ENCODE measurements at regions not wholly inside any gene's neighbourhood (a gene's known extent, or its start where the extent isn't known, plus 50 kb on each side); places are given as distances from the start of the nearest gene placed in this dataset.

- 70 to 71% methylated on average over 3 of the region's 3 CpGs for WGBS, 2 donors
- H3K27ac ChIP-seq: no peak overlapping the region
- H3K27me3 ChIP-seq: no peaks in the 10 kb centered on the region
- TF ChIP-seq EP300 (IDR thresholded peaks at IDR 0.05): no peak
- no peaks in the 10 kb centered on the region for H3K4me1 ChIP-seq
- no peak for DNase-seq
- ATAC-seq (ENCODE audit: low FRiP score in 2 of 2): no peak
- H3K36me3 ChIP-seq: no peaks in the 10 kb centered on the region
- H3K9me3 ChIP-seq: no peaks in the 10 kb centered on the region
- H3K4me3 ChIP-seq: no peak overlapping the region
These were observed 189.6 kb upstream of the PIK3C3 start for GRCh38 chr18:41765460-41765859.

- Histone ChIP-seq H3K27me3 (no peaks in the 10 kb centered on the region), H3K9me3 (no peaks in the 10 kb centered on the region), H3K4me1 (no peaks in the 10 kb centered on the region), H3K27ac (no peak overlapping the region), H3K36me3 (no peaks in the 10 kb centered on the region), H3K4me3 (no peak overlapping the region)
- 79 to 100% methylated on average over 1 of the region's 1 CpG for WGBS, 2 donors
- ATAC-seq (ENCODE audit: low FRiP score in 2 of 2) (no peak), DNase-seq (no peak)
- TF ChIP-seq POLR2AphosphoS5 (IDR thresholded peaks at IDR 0.05): no peak
- no peak for TF ChIP-seq EP300 (IDR thresholded peaks at IDR 0.05)
- TF ChIP-seq POLR2A (IDR thresholded peaks at IDR 0.05): no peak
- TF ChIP-seq CTCF (IDR thresholded peaks at IDR 0.05): no peak
These were observed 191.7 kb upstream of the PIK3C3 start for GRCh38 chr18:41763361-41763760.

- no peaks in the 10 kb centered on the region for H3K27me3 ChIP-seq
- no peak overlapping the region for H3K4me3 ChIP-seq
- no peaks in the 10 kb centered on the region for H3K4me1 ChIP-seq
- TF ChIP-seq EP300 (IDR thresholded peaks at IDR 0.05) (no peak), POLR2A (IDR thresholded peaks at IDR 0.05) (no peak), POLR2AphosphoS5 (IDR thresholded peaks at IDR 0.05) (no peak), CTCF (IDR thresholded peaks at IDR 0.05) (no peak)
- WGBS, 2 donors: 76 to 80% methylated on average over 2 of the region's 2 CpGs
- H3K36me3 ChIP-seq: no peaks in the 10 kb centered on the region
- H3K27ac ChIP-seq: no peak overlapping the region
- DNase-seq: no peak
- ATAC-seq (ENCODE audit: low FRiP score in 2 of 2): no peak
- no peaks in the 10 kb centered on the region for H3K9me3 ChIP-seq
These were observed 193.6 kb upstream of the PIK3C3 start for GRCh38 chr18:41761333-41762018.

GRCh38 chr18:41758534-41758933 lies 196.5 kb upstream of the PIK3C3 start:
- no peak overlapping the region for H3K4me3 ChIP-seq
- WGBS, 2 donors: 84 to 85% methylated on average over 4 of the region's 4 CpGs
- DNase-seq (no peak), ATAC-seq (ENCODE audit: low FRiP score in 2 of 2) (no peak)
- H3K4me1 ChIP-seq: no peaks in the 10 kb centered on the region
- no peak overlapping the region for H3K27ac ChIP-seq
- H3K36me3 ChIP-seq: no peaks in the 10 kb centered on the region
- H3K27me3 ChIP-seq: no peaks in the 10 kb centered on the region
- no peak for TF ChIP-seq POLR2AphosphoS5 (IDR thresholded peaks at IDR 0.05)
- TF ChIP-seq POLR2A (IDR thresholded peaks at IDR 0.05): no peak
- no peak for TF ChIP-seq EP300 (IDR thresholded peaks at IDR 0.05)
- TF ChIP-seq CTCF (IDR thresholded peaks at IDR 0.05): no peak
- H3K9me3 ChIP-seq: no peaks in the 10 kb centered on the region

- DNase-seq (no peak), ATAC-seq (ENCODE audit: low FRiP score in 2 of 2) (no peak)
- Histone ChIP-seq H3K36me3 (no peaks in the 10 kb centered on the region), H3K4me1 (no peaks in the 10 kb centered on the region), H3K4me3 (no peak overlapping the region), H3K27ac (no peak overlapping the region), H3K9me3 (no peaks in the 10 kb centered on the region), H3K27me3 (no peaks in the 10 kb centered on the region)
- WGBS, 2 donors: 36 to 53% methylated on average over 5 of the region's 5 CpGs
- TF ChIP-seq POLR2A (IDR thresholded peaks at IDR 0.05): no peak
- TF ChIP-seq CTCF (IDR thresholded peaks at IDR 0.05): no peak
- TF ChIP-seq EP300 (IDR thresholded peaks at IDR 0.05): no peak
- TF ChIP-seq POLR2AphosphoS5 (IDR thresholded peaks at IDR 0.05): no peak
These were observed 198.9 kb upstream of the PIK3C3 start for GRCh38 chr18:41756141-41756540.
